ENCODE measurements at regions not wholly inside any gene's neighbourhood (a gene's known extent, or its start where the extent isn't known, plus 50 kb on each side); places are given as distances from the start of the nearest gene placed in this dataset.

DNA sequence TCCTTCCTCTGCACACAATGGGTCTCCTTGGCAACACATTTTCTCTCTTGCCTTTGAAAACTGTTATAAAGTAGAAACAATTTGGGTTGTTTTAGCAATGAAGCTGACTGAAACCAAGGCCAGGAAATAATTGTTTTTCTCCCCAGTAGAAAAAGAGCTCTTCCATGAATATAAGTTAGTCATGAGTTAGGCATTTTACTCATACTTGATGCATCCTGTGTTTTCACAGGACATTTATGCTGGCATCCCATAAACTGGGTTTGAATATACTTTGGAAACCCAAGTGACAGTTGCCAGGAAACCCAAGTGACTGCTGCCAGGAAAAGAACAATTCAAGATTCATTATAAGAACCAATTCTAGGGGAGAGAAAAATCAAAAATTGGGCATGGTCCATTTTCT, 128.6 kb upstream of the NPY2R start:
- TF ChIP-seq CTCF (IDR thresholded peaks at IDR 0.05 in 2 of 3, conservative IDR thresholded peaks at IDR 0.05 in 1 of 3; ENCODE audit: borderline replicate concordance in 1 of 3, insufficient read depth in 1 of 3, low read depth in 2 of 3, low read length in 2 of 3), result no peak
- no peak for TF ChIP-seq CEBPB (IDR thresholded peaks at IDR 0.05; ENCODE audit: low read depth)
- TF ChIP-seq EZH2 (IDR thresholded peaks at IDR 0.05), result no peak
- no peak for TF ChIP-seq JUND (IDR thresholded peaks at IDR 0.05)
- TF ChIP-seq, protein P1, sequence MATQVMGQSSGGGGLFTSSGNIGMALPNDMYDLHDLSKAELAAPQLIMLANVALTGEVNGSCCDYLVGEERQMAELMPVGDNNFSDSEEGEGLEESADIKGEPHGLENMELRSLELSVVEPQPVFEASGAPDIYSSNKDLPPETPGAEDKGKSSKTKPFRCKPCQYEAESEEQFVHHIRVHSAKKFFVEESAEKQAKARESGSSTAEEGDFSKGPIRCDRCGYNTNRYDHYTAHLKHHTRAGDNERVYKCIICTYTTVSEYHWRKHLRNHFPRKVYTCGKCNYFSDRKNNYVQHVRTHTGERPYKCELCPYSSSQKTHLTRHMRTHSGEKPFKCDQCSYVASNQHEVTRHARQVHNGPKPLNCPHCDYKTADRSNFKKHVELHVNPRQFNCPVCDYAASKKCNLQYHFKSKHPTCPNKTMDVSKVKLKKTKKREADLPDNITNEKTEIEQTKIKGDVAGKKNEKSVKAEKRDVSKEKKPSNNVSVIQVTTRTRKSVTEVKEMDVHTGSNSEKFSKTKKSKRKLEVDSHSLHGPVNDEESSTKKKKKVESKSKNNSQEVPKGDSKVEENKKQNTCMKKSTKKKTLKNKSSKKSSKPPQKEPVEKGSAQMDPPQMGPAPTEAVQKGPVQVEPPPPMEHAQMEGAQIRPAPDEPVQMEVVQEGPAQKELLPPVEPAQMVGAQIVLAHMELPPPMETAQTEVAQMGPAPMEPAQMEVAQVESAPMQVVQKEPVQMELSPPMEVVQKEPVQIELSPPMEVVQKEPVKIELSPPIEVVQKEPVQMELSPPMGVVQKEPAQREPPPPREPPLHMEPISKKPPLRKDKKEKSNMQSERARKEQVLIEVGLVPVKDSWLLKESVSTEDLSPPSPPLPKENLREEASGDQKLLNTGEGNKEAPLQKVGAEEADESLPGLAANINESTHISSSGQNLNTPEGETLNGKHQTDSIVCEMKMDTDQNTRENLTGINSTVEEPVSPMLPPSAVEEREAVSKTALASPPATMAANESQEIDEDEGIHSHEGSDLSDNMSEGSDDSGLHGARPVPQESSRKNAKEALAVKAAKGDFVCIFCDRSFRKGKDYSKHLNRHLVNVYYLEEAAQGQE (IDR thresholded peaks at IDR 0.05; ENCODE audit: low read depth), result no peak
- TF ChIP-seq RAD21 (IDR thresholded peaks at IDR 0.05; ENCODE audit: low read depth), result no peak
- TF ChIP-seq POLR2AphosphoS5 (IDR thresholded peaks at IDR 0.05; ENCODE audit: low read depth, low read length), result no peak
- TF ChIP-seq POLR2A (IDR thresholded peaks at IDR 0.05; ENCODE audit: borderline replicate concordance, extremely low read depth, insufficient read depth, insufficient read length), result no peak
- TF ChIP-seq ZNF274 (IDR thresholded peaks at IDR 0.05; ENCODE audit: low read depth, low read length), result no peak
- no peak for TF ChIP-seq EGR1 (IDR thresholded peaks at IDR 0.05; ENCODE audit: low read depth)
- TF ChIP-seq, protein P2, sequence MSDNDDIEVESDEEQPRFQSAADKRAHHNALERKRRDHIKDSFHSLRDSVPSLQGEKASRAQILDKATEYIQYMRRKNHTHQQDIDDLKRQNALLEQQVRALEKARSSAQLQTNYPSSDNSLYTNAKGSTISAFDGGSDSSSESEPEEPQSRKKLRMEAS (IDR thresholded peaks at IDR 0.05), result no peak
- TF ChIP-seq TCF7L2 (IDR thresholded peaks at IDR 0.05; ENCODE audit: borderline replicate concordance, extremely low read depth, insufficient read depth, insufficient read length), result no peak
- TF ChIP-seq FOSL1 (IDR thresholded peaks at IDR 0.05; ENCODE audit: low read depth), result no peak
- TF ChIP-seq ATF3 (IDR thresholded peaks at IDR 0.05), result no peak

All from HCT116 (cell line).